GM12873 (cell line): ENCODE measurements at regions not wholly inside any gene's neighbourhood (a gene's known extent, or its start where the extent isn't known, plus 50 kb on each side); places are given as distances from the start of the nearest gene placed in this dataset.

Experiments used
- CTCF ChIP-seq: IDR thresholded peaks from 2 replicates; pipeline ENCODE4 v1.5.1; 2012; ENCODE audit warnings: low read depth, mild to moderate bottlenecking, moderate library complexity, low read length, control low read depth; ENCODE audit not compliant: insufficient read depth; ENCODE audit errors: missing control alignments

GRCh38 chr21:28310171-28310685 lies 682.4 kb downstream of the LTN1 start:
- no peak for TF ChIP-seq CTCF

GRCh38 chr21:28309596-28309995 lies 683.1 kb downstream of the LTN1 start:
- no peak for TF ChIP-seq CTCF

GRCh38 chr21:28308516-28308915 lies 684.2 kb downstream of the LTN1 start:
- TF ChIP-seq CTCF, result no peak

- TF ChIP-seq CTCF, result no peak
These were observed 692.7 kb downstream of the LTN1 start for GRCh38 chr21:28299946-28300345.

- TF ChIP-seq CTCF, result no peak
These were observed 694.4 kb downstream of the LTN1 start for GRCh38 chr21:28298251-28298672.

GRCh38 chr21:28294051-28294450 lies 698.6 kb downstream of the LTN1 start:
- TF ChIP-seq CTCF, result no peak

- no peak for TF ChIP-seq CTCF
These were observed 708.8 kb downstream of the LTN1 start for GRCh38 chr21:28283641-28284490.
